Daoy (cell line): ENCODE measurements at regions not wholly inside any gene's neighbourhood (a gene's known extent, or its start where the extent isn't known, plus 50 kb on each side); places are given as distances from the start of the nearest gene placed in this dataset.
"Not testable (repeated sequence)": the region's sequence is repeated elsewhere in the genome, so short reads cannot be mapped to it uniquely, and the experiment has no call there.

Experiments
- DNase-seq: peaks from one replicate; pipeline ENCODE4 v3.0.0-alpha.2; 2015; ENCODE audit warnings: low read depth

DNA sequence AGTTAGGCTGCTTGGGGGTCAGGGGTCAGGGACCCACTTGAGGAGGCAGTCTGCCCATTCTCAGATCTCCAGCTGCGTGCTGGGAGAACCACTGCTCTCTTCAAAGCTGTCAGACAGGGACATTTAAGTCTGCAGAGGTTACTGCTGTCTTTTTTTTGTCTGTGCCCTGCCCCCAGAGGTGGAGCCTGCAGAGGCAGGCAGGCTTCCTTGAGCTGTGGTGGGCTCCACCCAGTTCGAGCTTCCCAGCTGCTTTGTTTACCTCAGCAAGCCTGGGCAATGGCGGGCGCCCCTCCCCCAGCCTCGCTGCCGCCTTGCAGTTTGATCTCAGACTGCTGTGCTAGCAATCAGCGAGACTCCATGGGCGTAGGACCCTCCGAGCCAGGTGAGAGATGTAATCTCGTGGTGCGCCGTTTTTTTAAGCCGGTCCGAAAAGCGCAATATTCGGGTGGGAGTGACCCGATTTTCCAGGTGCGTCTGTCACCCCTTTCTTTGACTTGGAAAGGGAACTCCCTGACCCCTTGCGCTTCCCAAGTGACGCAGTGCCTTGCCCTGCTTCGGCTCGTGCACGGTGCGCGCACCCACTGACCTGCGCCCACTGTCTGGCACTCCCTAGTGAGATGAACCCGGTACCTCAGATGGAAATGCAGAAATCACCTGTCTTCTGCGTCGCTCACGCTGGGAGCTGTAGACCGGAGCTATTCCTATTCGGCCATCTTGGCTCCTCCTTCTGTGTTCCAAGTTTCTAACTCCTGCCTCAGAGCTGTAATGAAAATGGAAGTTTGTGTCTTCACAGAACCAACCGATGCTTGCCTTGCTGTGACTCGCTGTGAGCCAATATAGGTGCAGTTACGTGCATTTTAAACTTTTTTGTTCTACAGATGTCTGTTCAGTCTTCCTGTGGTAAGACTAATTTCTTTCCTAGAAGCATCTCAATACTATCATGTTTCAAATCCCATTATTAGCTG is 156.8 kb upstream of the RPS23 start:
- not testable (repeated sequence) for DNase-seq

DNA sequence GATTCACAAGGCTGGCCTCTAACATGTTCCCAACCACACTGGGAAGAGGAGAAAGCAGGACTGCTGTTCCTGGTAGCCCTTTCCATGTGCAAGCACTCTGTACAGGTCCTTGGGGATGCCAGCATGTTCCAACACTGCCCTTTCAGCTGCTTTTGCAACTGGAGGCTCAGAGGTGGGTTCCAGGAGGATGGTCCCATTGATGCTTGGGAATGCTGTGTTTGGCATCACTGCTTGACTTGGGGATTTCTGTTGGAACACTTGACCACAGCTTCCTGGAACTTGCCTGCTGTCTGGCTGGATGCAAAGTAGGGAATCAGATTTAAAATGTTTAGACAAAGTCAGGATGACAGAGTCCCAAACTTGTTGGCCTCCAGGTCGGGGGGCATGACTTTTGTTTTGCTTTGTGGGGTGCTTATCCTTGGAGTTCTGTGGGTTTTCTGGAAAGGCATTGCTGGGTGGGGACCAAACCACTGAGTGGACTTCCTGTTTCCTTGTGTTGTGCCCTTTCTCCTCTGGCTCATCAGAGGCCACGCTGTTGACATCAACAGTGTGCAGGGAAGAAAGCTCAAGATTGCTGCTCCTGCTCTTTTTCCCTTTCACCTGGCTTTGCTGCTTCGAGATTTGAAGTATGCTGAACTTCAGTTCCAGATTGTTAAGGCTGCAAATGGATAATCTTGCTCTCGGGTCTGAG is 148.5 kb upstream of the RPS23 start:
- DNase-seq: no peak

DNA sequence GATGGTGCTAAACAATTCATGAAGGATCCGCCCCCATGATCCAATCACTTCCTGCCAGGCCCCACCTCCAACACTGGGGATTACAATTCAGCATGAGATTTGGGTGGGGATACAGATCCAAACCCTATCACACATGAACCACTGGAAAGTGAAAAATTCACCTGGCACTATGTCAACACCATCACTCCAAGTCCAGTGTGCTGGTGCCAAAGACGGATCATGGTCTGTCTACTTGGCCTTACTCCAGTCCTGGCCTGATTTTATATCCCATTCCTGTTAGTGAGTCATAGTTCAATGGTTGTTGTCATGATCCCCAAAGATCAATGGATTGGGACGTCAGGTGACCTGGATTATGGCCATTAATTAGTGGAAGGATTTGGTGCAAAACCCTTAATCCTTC is 147.4 kb upstream of the RPS23 start:
- DNase-seq: no peak

DNA sequence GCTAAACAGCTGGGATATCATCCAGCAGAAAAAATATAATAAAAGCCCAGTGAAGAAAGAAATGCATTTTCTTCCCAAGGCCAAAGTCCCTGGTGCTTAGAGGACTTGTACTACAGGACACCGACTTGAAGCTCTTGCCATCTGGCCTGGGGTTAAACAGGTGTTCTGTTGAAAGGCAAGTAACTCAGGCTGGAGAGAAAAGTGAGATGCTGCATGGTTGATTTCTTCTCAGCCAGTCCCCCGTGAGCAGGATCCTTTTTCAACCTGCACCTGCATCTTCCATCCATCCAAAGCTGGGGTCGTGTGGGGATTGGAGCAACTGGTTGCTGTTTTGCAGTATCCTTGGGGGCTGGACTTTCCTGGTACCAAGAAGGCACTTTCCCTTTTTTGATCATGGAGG is 146.1 kb upstream of the RPS23 start:
- no peak for DNase-seq

DNA sequence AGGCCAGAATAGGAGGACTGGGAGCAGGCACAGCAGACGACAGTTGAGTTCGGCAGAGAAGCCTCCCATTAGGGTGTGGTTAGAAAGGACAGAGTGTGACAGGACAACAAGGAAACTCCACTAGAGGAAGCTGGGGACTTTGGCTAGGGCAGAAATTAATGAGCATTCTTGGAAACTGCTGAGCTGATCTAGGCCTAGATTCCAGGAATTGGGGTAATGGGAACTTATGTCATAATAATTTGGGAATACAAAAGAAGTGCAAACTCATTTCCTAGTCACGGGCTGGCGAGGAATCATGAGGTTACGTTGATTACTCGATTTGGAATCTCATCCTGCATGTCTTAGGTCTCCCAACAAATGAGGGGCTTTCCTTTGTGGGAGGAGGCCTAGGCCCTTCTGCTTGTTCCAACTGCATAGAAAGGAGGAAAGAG is 144.6 kb upstream of the RPS23 start:
- no peak for DNase-seq

DNA sequence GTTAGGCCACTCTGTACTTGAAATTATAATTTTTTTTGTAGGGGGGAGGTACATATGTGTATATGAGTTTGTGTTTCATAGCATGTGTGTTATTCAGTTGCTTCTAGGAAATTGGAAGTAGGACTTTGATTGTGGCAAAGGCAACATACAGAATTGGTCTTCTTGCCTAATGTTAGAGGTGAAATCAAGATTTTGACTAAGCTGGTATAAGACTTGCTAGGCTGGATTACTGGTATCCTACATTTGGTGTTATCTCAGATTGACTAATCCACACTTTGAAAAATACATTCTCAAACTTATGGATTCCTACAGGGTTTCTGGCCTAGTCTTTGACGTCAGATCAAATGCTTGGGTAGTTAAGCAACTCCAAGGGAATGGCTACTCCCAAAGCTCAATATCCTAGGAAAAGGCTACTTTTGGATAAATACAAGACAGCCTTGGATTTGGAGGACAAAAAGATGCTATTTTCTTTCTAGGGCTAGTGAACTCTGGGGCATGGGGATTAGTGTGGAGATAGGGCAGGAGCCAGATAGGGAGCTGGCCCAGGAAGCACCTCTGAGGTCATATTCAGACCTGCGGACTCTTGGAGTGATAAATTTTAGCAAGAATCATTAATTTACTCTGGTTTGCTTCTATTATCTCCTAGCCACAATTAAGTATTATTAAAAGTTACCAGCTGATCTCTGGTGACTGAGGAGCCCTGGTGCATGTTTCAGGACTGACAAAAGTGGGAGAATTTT is 144.0 kb upstream of the RPS23 start:
- DNase-seq: no peak

DNA sequence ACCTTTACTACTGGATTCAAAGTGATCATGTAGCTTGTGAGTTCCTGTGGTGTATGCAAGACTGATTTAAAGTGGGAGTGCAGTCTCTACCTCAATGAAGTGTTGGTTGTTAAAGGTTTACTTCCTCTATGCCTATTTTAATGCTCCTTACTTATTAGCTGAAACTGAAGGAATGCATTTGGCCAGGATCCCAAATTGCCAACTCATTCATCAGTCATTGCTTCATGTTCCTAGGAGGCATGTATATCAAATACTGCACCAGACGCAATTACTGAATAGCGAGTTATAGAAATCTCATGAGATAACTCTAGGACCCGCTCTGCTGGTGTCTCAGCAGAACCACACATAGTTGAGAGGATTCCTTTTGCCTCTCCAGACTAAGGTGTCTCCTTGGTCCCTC is 143.0 kb upstream of the RPS23 start:
- peak; percentile 67 for DNase-seq

DNA sequence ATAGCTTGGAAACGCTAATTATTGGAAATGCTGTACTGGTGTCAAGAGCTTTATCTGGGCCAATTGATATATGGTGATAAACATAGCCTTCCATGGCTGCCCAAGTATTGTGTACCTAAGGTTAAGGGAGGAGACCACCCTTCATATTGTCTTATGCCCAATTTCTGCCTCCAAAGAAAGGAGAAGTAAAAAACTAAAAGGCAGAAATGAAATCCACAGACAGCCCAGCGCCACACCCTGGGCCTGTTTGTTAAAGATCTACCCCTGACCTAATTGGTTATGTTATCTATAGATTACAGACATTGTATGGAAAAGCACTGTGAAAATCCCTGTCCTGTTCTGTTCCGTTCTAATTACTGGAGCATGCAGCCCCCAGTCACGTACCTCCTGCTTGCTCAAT is 142.4 kb upstream of the RPS23 start:
- DNase-seq: not testable (repeated sequence)

DNA sequence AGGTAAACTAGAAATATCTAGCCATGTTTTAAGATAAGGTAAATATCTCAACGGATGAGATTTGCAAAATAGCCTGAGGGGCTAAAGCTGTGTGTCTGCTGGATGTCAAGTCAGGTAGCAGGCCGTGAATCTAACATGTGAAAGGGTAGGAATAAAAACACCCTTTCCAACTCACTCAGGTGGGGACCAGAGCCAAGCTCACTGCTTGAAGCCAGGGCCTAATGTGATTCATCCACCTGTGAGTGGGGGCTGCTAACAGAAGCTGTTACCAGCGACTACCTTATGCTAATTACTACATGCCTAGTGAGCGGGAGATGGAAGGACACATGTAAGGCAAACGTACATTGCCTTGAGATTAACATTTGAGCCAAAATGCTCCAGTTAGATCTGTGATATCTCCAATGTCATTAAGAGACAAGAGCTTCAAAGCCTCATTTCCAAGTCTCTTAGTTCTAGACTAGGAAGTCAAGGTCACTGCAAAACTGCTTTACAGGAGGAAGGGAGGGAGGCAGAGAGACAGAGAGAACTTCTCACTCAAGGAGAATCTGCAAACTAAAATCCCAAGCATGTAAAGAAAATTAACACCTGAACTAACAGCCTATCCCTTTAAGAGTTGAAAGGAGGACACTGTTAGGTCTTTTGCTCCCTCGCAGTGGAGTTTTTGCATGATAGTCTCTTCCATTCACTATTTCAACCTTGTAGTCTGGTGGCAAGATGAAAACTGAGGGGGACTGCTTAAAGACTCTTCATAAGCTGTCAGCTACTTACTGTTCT is 141.6 kb upstream of the RPS23 start:
- DNase-seq: no peak

DNA sequence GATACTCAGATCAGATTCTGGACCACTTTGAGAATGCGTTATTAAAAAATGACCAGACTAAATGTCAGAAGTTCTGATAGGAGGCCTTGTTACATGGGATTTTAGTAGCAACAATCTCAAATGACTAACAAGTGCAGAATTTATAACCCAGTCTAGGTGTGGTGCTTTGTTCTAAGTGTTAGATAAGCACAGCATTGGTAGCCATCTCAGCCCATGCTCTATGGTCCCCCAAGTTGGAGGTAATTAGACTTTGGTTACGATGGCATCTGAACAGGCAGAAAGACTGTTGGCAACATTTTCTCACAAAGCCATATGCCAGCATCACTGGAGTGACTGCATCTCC is 140.4 kb upstream of the RPS23 start:
- DNase-seq: no peak

DNA sequence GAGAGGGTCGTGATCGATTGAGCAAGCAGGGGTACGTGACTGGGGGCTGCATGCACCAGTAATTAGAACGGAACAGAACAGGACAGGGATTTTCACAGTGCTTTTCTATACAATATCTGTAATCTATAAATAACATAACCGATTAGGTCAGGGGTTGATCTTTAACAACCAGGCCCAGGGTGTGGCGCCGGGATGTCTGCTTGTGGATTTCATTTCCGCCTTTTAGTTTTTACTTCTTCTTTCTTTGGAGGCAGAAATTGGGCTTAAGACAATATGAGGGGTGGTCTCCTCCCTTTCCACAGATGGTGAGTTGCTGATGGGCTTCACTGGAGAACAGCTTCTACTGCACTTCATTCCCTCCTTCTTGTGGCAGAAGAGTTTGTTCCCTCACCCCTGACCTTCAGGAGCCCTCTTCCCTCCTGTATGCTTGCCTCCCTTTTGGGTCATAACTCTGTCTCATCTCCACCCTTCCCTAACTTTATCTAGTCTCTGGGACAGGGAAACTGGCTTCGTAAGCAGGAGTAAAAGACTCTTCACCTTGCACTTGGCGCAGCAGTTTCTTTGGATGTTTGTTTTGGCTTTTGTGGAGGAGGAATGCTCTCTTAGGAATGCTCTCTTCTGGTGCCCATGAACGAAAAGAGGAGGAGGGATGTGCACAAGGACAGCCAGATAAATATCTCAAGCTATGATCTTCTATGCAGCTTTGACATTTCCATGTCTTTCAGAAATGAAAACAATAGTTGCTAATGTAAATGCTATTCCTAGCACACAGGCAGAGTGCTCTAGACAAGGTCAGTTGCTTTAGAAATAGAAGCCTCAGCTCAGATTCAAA is 139.8 kb upstream of the RPS23 start:
- DNase-seq: no peak

DNA sequence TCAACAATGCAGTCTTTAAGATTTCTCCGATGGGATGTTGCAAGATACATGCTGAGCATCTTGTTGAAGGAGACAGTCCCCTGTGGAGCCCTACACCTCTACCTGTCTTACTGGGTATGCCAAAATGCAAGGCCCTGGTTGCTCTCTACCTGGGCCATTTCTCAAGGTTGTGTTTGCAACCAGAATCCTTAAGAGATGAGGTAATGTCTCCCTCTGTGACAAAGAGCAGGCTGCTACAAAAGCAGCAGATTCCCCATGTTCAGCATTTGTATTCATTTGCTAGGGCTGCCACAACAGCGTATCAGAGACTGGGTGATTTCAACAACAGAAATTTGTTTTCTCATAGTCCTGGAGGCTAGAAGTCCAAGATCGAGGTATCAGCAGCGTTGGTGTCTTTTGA is 138.4 kb upstream of the RPS23 start:
- DNase-seq: no peak

DNA sequence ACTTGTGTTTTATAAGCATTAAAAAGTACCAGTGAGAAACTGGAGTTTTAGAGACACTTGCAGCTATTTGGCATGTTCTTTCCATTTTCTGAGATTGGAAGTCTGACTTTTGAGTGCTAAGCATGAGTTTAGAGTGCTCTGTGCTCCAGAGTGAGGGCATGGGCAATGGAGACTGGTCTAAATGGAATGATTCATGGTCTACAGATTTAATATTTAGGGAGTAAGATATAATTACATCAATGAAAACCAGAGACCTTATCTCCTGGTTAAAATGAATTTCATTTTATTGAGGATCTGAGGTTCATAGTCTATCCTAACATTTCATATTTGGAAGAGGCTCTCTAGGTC is 135.9 kb upstream of the RPS23 start:
- no peak for DNase-seq

DNA sequence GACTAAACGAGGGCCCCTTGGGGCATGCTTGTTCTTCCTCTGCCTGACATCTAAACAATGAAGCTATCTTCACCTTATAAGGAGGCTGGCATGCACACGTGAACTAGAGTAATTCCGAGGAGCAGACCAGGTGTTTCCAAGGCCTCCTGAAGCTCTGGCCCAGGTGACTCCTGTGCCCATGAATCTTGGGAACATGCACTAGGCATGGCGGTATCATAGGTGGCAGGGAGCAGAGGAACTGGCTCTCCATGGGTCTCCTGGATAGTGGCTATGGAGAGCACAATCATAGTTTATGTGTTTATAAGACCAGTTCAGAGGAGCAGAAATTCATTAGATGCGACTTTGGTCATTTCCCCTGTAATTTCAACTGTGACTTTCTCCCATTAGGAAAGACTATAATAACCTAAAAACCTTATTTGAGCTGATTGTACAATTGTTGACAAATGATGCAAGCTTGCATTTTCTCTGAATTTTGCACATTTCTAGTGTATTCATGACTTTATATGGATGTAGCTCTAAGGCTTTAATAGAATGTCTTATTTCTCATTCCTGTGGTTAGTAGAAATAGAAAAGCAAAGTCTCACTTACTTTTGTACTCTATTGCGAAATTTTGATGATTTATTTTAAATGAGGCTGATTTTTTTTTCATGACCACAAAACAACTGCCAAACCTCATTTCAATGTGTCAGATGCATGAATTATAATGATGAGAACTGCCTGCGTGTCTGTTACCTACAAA is 135.3 kb upstream of the RPS23 start:
- DNase-seq: peak; percentile 54

DNA sequence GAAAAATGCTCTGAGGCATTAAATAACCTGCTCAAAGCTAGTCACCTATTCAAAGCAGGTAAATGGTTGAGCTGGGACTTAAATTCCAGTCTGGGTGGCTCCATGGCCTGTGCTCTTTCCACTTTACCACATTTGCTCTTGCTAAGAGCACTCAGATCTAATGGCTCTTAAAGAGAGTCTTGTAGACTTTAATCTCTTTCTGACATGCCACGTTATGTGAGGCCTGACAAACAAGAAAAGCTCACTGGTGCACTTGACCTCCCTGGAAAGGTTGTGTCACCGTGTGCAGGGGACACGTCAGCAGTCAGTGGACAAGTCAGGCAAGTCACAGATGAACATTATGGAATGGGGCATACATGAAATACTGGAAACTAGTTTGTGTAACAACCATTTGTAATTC is 129.9 kb upstream of the RPS23 start:
- DNase-seq: no peak

DNA sequence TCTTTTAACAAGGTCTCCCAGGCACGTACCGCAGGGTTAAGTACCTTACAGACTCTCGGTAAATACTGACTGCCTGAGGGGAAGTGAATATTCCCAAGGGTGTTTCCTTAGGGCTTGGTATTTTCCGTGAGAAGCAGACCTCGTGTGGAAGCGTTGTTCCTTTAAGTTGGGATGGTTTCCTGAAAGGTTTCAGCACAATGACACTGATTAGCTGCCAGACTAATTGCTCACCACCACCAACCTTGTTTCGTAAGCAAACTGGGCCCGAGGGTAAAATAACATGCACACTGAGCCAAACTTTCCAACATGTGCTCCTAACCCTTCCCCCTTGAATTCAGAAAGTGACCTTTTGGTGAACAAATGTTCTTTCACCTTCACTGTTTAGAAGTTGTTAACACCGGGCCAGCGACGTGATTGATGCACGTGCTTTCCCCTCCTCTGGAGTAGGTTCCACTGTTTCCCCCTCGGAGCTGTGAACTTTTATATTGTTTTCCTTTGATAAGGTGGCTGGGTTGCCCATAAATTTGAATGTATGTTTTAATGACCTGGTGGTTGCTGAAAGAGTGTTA is 128.1 kb upstream of the RPS23 start:
- peak; percentile 98 for DNase-seq

DNA sequence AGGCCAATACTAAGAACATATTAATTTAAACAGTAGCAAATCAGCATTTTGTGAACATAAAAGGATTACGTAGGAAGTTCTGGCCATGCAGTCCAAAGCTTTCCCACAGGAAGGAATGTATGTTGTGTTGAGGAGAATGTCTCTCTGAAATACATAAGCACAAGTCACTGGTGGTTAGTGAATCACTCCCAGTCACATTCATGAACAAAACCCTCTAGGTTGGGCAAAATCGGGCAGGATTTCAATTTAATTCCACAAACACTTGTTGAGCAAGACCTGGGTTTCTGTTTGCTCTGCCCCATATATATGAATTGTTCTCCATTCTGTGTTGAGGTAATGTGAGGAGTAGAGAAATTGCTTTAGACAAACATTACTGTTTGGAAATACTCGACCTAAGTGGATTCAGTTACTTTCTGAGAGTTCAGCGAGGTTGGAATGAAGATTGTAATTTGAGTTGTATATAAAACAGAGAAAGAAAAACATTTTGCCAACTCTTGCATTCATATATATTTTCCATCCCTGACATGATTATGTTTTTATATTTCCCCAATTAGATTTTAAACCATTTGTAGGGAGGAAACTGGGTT is 127.6 kb upstream of the RPS23 start:
- peak; percentile 95 for DNase-seq

DNA sequence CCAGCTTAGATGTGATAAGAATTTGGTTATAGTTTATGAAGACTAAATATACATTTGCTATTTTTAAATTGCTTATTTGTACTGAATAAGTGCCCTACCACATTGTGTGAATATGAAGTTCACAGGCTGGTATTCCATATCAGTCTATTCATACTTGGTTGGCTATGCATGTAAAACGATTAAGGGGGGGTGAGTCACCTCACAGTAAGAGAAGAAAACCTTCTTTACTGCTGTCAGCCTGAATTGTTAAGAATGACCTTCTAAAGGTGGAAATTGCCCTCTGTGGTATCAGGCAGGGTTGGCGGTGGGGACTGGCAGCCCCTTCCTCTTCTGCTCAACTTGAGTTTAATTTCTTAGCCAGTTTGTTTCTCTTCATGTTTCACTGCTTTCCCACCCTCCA is 127.0 kb upstream of the RPS23 start:
- peak; percentile 89 for DNase-seq

DNA sequence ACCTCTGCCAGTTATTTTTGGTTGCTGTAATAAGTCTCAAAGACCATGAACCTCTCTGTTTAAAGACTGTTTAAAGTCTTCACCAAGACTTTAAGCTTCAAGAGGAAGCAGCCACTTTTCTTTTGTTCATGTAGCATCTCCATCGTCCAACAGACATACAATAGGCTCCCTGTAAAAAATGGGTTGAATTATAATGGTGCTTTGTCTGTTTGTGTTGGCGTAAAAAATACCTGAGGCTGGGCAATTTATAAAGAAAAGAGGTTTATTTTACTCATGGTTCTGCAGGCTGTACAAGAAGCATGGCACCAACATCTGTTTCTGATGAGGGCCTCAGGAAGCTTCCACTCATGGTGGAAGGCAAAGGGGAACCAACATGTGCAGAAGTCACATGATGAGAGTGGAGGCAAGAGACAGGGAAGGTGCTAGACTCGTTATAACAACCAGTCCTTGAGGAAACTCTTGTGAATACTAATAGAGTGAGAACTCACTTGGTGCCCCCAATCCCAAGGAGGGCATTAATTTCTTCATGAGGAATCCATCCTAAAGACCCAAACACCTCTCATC is 126.3 kb upstream of the RPS23 start:
- DNase-seq: no peak
